Neural crest cell (in vitro differentiated cells): ENCODE measurements at regions not wholly inside any gene's neighbourhood (a gene's known extent, or its start where the extent isn't known, plus 50 kb on each side); places are given as distances from the start of the nearest gene placed in this dataset.

ENCODE experiments used
- DNase-seq: peaks from one replicate; pipeline ENCODE4 v3.0.0; 2021; ENCODE audit warnings: low read depth, mixed read lengths, low spot score
- H3K27ac Mint-ChIP-seq: one replicate; pipeline ENCODE4 v1.8.0; 2021; ENCODE audit warnings: mild to moderate bottlenecking, mixed read lengths; ENCODE audit not compliant: unreplicated experiment
- H3K27me3 Mint-ChIP-seq: 2 replicates; pipeline ENCODE4 v1.8.0; 2021; ENCODE audit warnings: low read depth, mild to moderate bottlenecking, mixed read lengths
- H3K36me3 Mint-ChIP-seq: 2 replicates; pipeline ENCODE4 v1.8.0; 2021; ENCODE audit warnings: low read depth, mild to moderate bottlenecking, mixed read lengths
- H3K4me1 Mint-ChIP-seq: 2 replicates; pipeline ENCODE4 v1.8.0; 2021; ENCODE audit warnings: mixed read lengths
- H3K4me3 Mint-ChIP-seq: one replicate; pipeline ENCODE4 v1.8.0; 2021; ENCODE audit warnings: mild to moderate bottlenecking, mixed read lengths
- H3K9me3 Mint-ChIP-seq: 2 replicates; pipeline ENCODE4 v1.8.0; 2021; ENCODE audit warnings: mixed read lengths
- TF ChIP-seq, protein P1 (sequence below): fragments of 200-600 bp; sonication (generic); conservative IDR thresholded peaks from 2 replicates; pipeline ENCODE4 v1.5.0; 2021; ENCODE audit warnings: antibody characterized with exemption, mild to moderate bottlenecking

DNA sequence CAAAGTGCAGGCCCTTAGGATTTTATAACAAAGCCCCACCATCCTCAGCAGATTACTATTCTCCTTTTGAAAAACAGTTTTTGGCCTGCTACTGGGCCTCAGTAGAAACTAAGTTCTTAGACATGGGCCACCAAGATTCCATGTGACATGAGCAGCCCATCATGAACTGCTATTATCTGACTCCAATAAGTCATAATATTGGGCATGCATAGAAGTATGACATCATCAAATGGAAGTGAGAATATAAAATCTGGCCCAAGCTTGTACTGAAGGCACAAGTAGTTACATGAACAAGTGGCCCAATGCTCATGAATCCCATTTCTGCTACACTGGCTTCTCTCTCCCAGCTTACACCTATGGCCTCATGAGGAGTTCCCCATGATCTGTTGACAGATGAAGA lies 404.8 kb downstream of the EPHA5 start:
- DNase-seq, result no peak
- Mint-ChIP-seq H3K9me3 (no peaks in the 10 kb centered on the region), H3K27me3 (no peaks in the 10 kb centered on the region), H3K4me3 (no peak overlapping the region), H3K4me1 (no peaks in the 10 kb centered on the region), H3K36me3 (no peaks in the 10 kb centered on the region), H3K27ac (no peak overlapping the region)
- TF ChIP-seq, protein P1, sequence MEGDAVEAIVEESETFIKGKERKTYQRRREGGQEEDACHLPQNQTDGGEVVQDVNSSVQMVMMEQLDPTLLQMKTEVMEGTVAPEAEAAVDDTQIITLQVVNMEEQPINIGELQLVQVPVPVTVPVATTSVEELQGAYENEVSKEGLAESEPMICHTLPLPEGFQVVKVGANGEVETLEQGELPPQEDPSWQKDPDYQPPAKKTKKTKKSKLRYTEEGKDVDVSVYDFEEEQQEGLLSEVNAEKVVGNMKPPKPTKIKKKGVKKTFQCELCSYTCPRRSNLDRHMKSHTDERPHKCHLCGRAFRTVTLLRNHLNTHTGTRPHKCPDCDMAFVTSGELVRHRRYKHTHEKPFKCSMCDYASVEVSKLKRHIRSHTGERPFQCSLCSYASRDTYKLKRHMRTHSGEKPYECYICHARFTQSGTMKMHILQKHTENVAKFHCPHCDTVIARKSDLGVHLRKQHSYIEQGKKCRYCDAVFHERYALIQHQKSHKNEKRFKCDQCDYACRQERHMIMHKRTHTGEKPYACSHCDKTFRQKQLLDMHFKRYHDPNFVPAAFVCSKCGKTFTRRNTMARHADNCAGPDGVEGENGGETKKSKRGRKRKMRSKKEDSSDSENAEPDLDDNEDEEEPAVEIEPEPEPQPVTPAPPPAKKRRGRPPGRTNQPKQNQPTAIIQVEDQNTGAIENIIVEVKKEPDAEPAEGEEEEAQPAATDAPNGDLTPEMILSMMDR, result no peak

DNA sequence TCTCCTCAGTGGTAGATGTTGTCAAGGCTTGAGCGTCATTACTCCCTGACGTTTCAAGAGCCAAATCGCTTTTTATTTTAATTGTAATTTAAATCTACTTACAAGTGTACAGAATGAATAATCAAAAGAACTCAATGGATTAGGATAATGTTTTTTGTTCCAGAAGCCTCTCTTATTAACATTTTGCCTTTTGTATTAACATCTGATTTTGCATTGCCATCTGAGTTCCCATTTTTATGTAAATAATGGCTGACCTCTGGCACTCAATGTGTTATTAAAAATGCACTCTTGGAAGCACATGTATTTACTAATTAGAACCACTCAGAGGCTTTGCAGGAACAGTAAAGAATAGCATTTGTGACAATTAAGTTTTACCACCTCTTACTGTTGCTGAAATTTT lies 411.0 kb downstream of the EPHA5 start:
- Mint-ChIP-seq H3K9me3 (no peaks in the 10 kb centered on the region), H3K27me3 (no peaks in the 10 kb centered on the region), H3K4me1 (no peaks in the 10 kb centered on the region), H3K27ac (no peak overlapping the region), H3K36me3 (no peaks in the 10 kb centered on the region), H3K4me3 (no peak overlapping the region)
- DNase-seq, result no peak
- TF ChIP-seq, protein P1, result no peak

DNA sequence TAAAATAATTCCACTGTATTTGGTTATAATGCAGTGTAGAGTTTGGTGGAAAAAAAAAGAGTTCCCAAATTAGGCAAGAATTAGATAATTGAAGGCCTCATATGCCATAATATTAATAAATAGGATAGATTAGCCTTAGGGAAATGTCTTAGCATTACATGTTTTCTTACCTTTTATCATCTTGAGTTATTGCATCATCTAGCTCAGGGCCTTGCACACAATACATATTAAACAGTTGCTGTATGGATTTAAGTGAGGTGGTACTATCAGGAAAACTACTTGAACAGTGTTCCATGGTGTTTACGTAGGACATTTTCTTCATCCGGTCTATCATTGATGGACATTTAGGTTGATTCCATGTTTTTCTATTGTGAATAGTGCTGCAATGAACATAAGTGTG lies 419.4 kb downstream of the EPHA5 start:
- H3K27me3 Mint-ChIP-seq, result no peaks in the 10 kb centered on the region
- H3K27ac Mint-ChIP-seq, result no peak overlapping the region
- no peaks in the 10 kb centered on the region for H3K4me1 Mint-ChIP-seq
- no peaks in the 10 kb centered on the region for H3K9me3 Mint-ChIP-seq
- TF ChIP-seq, protein P1, result no peak
- H3K36me3 Mint-ChIP-seq, result no peaks in the 10 kb centered on the region
- H3K4me3 Mint-ChIP-seq, result no peak overlapping the region
- no peak for DNase-seq

GRCh38 chr4:65249111-65249510 lies 421.2 kb downstream of the EPHA5 start:
- Mint-ChIP-seq H3K27ac (no peak overlapping the region), H3K27me3 (no peaks in the 10 kb centered on the region), H3K4me1 (no peaks in the 10 kb centered on the region), H3K4me3 (no peak overlapping the region), H3K36me3 (no peaks in the 10 kb centered on the region), H3K9me3 (no peaks in the 10 kb centered on the region)
- DNase-seq, result no peak
- TF ChIP-seq, protein P1, result no peak

GRCh38 chr4:65242156-65242846 lies 428.0 kb downstream of the EPHA5 start:
- no peaks in the 10 kb centered on the region for H3K9me3 Mint-ChIP-seq
- no peaks in the 10 kb centered on the region for H3K36me3 Mint-ChIP-seq
- H3K27ac Mint-ChIP-seq, result no peak overlapping the region
- no peak overlapping the region for H3K4me3 Mint-ChIP-seq
- H3K4me1 Mint-ChIP-seq, result no peaks in the 10 kb centered on the region
- no peaks in the 10 kb centered on the region for H3K27me3 Mint-ChIP-seq
- DNase-seq, result no peak
- TF ChIP-seq, protein P1, result no peak
